Body of pancreas (tissue), 4 donors: ENCODE measurements at regions not wholly inside any gene's neighbourhood (a gene's known extent, or its start where the extent isn't known, plus 50 kb on each side); places are given as distances from the start of the nearest gene placed in this dataset.

Experiments used
- ATAC-seq: fragments of 150-250 bp; one replicate; pipeline ENCODE4 v1.9.1; 2016
- DNase-seq, 4 donors: peaks; one replicate each; pipeline ENCODE4 v3.0.0-alpha.2; 2019
- H3K27ac ChIP-seq, 4 donors: fragments of 200-600 bp; sonication (generic); 1 replicate in 3 of 4; 2 replicates in 1 of 4; pipeline versions ENCODE4 v1.5.1 to v1.6.1; 2016 to 2019; ENCODE audit warnings: mild to moderate bottlenecking in 1 of 4, mixed read lengths in 1 of 4, moderate library complexity in 1 of 4
- H3K27me3 ChIP-seq, 2 donors: fragments of 200-600 bp; sonication (generic); one replicate each; pipeline ENCODE4 v1.6.0; 2016; ENCODE audit warnings: mild to moderate bottlenecking in 1 of 2
- H3K36me3 ChIP-seq, 2 donors: fragments of 200-600 bp; sonication (generic); replicated peaks in 1 of 2; 2 replicates each; pipeline ENCODE4 v1.5.1; 2016; ENCODE audit warnings: low read depth in 2 of 2; ENCODE audit not compliant: insufficient read depth in 1 of 2
- H3K4me1 ChIP-seq: fragments of 200-600 bp; sonication (generic); one replicate; pipeline ENCODE4 v1.6.0; 2016
- H3K4me3 ChIP-seq, 2 donors: fragments of 200-600 bp; sonication (generic); 1 replicate in 1 of 2; 2 replicates in 1 of 2; pipeline ENCODE4 v1.5.1; 2016 to 2019
- H3K9me3 ChIP-seq, 3 donors: fragments of 200-600 bp; sonication (generic); 1 replicate in 2 of 3; 2 replicates in 1 of 3; pipeline ENCODE4 v1.5.1; 2016
- POLR2A ChIP-seq, 3 donors: fragments of 450-650 bp; IDR thresholded peaks; one replicate each; pipeline ENCODE4 v1.6.1; 2016; ENCODE audit warnings: antibody characterized with exemption in 3 of 3, mild to moderate bottlenecking in 2 of 3
- WGBS, 2 donors: methylation state at CpG; one replicate each; pipeline ENCODE4 v1.1.5; 2017; 5-methylcytosine and 5-hydroxymethylcytosine counted together
- intact Hi-C: fragments of 100-400 bp; cut with DNase I; formaldehyde crosslinking; loops from one replicate; pipeline ENCODE4 v1.15.1; 2023
- TF ChIP-seq, protein P1 (sequence below), 7 experiments: fragments of 450-650 bp in 4 of 7; fragments of 200-600 bp in 3 of 7; sonication (generic) in 3 of 7; IDR thresholded peaks; one replicate each; pipeline ENCODE4 v1.5.1; 2016 to 2019; ENCODE audit warnings: antibody characterized with exemption in 7 of 7

GRCh38 chr2:193502363-193503035 is 1307.8 kb upstream of the TMEFF2 start:
- Histone ChIP-seq H3K36me3 (no peaks in the 10 kb centered on the region), H3K27me3 (no peaks in the 10 kb centered on the region), H3K9me3 (no peaks in the 10 kb centered on the region), H3K27ac (no peak overlapping the region), H3K4me1 (no peaks in the 10 kb centered on the region), H3K4me3 (no peak overlapping the region)
- no peak for TF ChIP-seq POLR2A (IDR thresholded peaks at IDR 0.05)
- TF ChIP-seq, protein P1, sequence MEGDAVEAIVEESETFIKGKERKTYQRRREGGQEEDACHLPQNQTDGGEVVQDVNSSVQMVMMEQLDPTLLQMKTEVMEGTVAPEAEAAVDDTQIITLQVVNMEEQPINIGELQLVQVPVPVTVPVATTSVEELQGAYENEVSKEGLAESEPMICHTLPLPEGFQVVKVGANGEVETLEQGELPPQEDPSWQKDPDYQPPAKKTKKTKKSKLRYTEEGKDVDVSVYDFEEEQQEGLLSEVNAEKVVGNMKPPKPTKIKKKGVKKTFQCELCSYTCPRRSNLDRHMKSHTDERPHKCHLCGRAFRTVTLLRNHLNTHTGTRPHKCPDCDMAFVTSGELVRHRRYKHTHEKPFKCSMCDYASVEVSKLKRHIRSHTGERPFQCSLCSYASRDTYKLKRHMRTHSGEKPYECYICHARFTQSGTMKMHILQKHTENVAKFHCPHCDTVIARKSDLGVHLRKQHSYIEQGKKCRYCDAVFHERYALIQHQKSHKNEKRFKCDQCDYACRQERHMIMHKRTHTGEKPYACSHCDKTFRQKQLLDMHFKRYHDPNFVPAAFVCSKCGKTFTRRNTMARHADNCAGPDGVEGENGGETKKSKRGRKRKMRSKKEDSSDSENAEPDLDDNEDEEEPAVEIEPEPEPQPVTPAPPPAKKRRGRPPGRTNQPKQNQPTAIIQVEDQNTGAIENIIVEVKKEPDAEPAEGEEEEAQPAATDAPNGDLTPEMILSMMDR (IDR thresholded peaks at IDR 0.05): no peak
- ATAC-seq: no peak
- intact Hi-C loops: no loop called here
- 85 to 90% methylated on average over 2 to 36 of the region's 42 CpGs for WGBS, 2 donors
- no peak for DNase-seq

DNA sequence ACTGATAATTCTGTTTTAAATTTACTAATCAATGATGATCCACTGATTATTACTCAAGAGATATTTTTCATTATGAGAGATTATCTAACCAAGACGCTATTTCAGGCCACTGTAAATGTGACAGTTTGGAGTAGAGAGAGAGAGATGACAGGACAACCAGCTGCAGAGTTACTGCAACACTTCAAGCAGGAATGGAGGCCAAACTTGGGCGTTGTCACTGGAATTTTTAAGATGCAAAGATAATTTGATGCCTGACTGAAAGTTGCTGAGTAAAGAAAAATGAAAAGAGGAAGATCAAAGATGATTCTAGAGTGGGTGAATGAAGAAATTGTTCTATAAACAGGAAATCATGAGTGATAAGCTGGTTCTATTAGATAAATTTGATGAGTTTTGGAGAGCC is 1302.1 kb upstream of the TMEFF2 start:
- TF ChIP-seq, protein P1 (IDR thresholded peaks at IDR 0.05): no peak
- TF ChIP-seq POLR2A (IDR thresholded peaks at IDR 0.05): no peak
- no peaks in the 10 kb centered on the region for H3K9me3 ChIP-seq
- H3K27me3 ChIP-seq: no peaks in the 10 kb centered on the region
- DNase-seq: no peak
- no peak overlapping the region for H3K4me3 ChIP-seq
- H3K27ac ChIP-seq: no peak overlapping the region
- no peaks in the 10 kb centered on the region for H3K4me1 ChIP-seq
- no peak for ATAC-seq
- no peaks in the 10 kb centered on the region for H3K36me3 ChIP-seq
- WGBS, 2 donors: 45 to 49% methylated on average over 2 of the region's 2 CpGs
- intact Hi-C loops: no loop called here

- Histone ChIP-seq H3K4me1 (no peaks in the 10 kb centered on the region), H3K4me3 (no peak overlapping the region), H3K36me3 (no peaks in the 10 kb centered on the region), H3K9me3 (no peaks in the 10 kb centered on the region), H3K27ac (no peak overlapping the region), H3K27me3 (no peaks in the 10 kb centered on the region)
- no peak for ATAC-seq
- no peak for TF ChIP-seq POLR2A (IDR thresholded peaks at IDR 0.05)
- TF ChIP-seq, protein P1 (IDR thresholded peaks at IDR 0.05): no peak
- DNase-seq: no peak
- 44 to 54% methylated on average over 3 of the region's 3 CpGs for WGBS, 2 donors
- intact Hi-C loops: no loop called here
Measured at GRCh38 chr2:193482557-193482956, 1287.8 kb upstream of the TMEFF2 start.

DNA sequence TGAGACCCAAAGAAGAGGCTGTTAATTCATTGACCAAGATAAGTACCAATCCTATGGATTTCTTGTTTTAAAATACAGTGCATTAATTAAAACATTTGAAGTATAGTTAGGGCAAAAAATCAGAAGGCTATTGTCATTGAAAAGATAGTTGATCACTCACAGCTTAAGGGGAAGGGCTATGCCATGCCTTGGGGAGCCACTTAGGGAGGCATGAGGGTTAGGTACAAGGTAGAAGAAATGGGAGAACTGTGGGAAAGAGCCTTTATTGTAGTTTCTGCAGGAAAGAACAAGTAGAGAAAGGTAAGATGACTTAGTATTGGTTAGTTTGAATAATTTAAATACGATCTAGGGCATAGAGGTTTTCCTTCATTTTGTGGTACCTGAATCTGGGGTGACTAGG is 1285.5 kb upstream of the TMEFF2 start:
- intact Hi-C loops: no loop called here
- 36 to 42% methylated on average over 1 of the region's 1 CpG for WGBS, 2 donors
- no peaks in the 10 kb centered on the region for H3K4me1 ChIP-seq
- TF ChIP-seq, protein P1 (IDR thresholded peaks at IDR 0.05): no peak
- TF ChIP-seq POLR2A (IDR thresholded peaks at IDR 0.05): no peak
- no peak for ATAC-seq
- no peak for DNase-seq
- no peaks in the 10 kb centered on the region for H3K27me3 ChIP-seq
- H3K9me3 ChIP-seq: no peaks in the 10 kb centered on the region
- H3K27ac ChIP-seq: no peak overlapping the region
- H3K4me3 ChIP-seq: no peak overlapping the region
- H3K36me3 ChIP-seq: no peaks in the 10 kb centered on the region

- Histone ChIP-seq H3K4me3 (no peak overlapping the region), H3K4me1 (no peaks in the 10 kb centered on the region), H3K27me3 (no peaks in the 10 kb centered on the region), H3K9me3 (peaks cover 0 to 6% (median 0%) of the 10 kb centered on the region in 3 donors), H3K27ac (no peak overlapping the region), H3K36me3 (no peaks in the 10 kb centered on the region)
- TF ChIP-seq, protein P1 (IDR thresholded peaks at IDR 0.05): no peak
- TF ChIP-seq POLR2A (IDR thresholded peaks at IDR 0.05): no peak
- no peak for ATAC-seq
- DNase-seq: no peak
- intact Hi-C loops: no loop called here
- 61% methylated on average over 6 of the region's 6 CpGs for WGBS, 2 donors
Measured at GRCh38 chr2:193476171-193476800, 1281.6 kb upstream of the TMEFF2 start.
